Activated T-cell treated with anti-CD3 and anti-CD28 coated beads, Interleukin-2, amount 50 U/mL, for 24 hours (primary cell): ENCODE measurements at regions not wholly inside any gene's neighbourhood (a gene's known extent, or its start where the extent isn't known, plus 50 kb on each side); places are given as distances from the start of the nearest gene placed in this dataset.
A peak's percentile ranks its signal among the peaks of the same experiment; 100 is the strongest.

Source experiments
- DNase-seq: peaks from one replicate; pipeline ENCODE4 v3.0.0-alpha.2; 2020
- H3K27ac Mint-ChIP-seq: 2 replicates; pipeline ENCODE4 v1.8.0; 2020; ENCODE audit warnings: mild to moderate bottlenecking, mixed read lengths
- H3K27me3 Mint-ChIP-seq: 2 replicates; pipeline ENCODE4 v1.8.0; 2020; ENCODE audit warnings: mixed read lengths
- H3K36me3 Mint-ChIP-seq: 2 replicates; pipeline ENCODE4 v1.8.0; 2020; ENCODE audit warnings: low read depth, mixed read lengths
- H3K4me1 Mint-ChIP-seq: 2 replicates; pipeline ENCODE4 v1.8.0; 2020; ENCODE audit warnings: low read depth, mixed read lengths
- H3K4me3 Mint-ChIP-seq: 2 replicates; pipeline ENCODE4 v1.8.0; 2020; ENCODE audit warnings: mild to moderate bottlenecking, moderate library complexity, mixed read lengths
- H3K9me3 Mint-ChIP-seq: 2 replicates; pipeline ENCODE4 v1.8.0; 2020; ENCODE audit warnings: mixed read lengths

GRCh38 chr3:157614896-157615295 is 111.7 kb upstream of the VEPH1 start:
- DNase-seq: no peak
- Mint-ChIP-seq H3K36me3 (no peaks in the 10 kb centered on the region), H3K27ac (no peak overlapping the region), H3K9me3 (no peaks in the 10 kb centered on the region), H3K4me3 (no peak overlapping the region), H3K27me3 (peaks cover 14% of the 10 kb centered on the region), H3K4me1 (peaks cover 10% of the 10 kb centered on the region)

- Mint-ChIP-seq H3K9me3 (no peaks in the 10 kb centered on the region), H3K27me3 (peaks cover 16% of the 10 kb centered on the region), H3K4me1 (peaks cover 4% of the 10 kb centered on the region), H3K27ac (no peak overlapping the region), H3K36me3 (no peaks in the 10 kb centered on the region), H3K4me3 (no peak overlapping the region)
- DNase-seq: no peak
Measured at GRCh38 chr3:157611536-157612076, 108.4 kb upstream of the VEPH1 start.

GRCh38 chr3:157610876-157611535 is 107.8 kb upstream of the VEPH1 start:
- peaks cover 19% of the 10 kb centered on the region for H3K27me3 Mint-ChIP-seq
- DNase-seq: no peak
- no peak overlapping the region for H3K27ac Mint-ChIP-seq
- H3K4me1 Mint-ChIP-seq: peaks cover 6% of the 10 kb centered on the region
- no peaks in the 10 kb centered on the region for H3K9me3 Mint-ChIP-seq
- H3K4me3 Mint-ChIP-seq: no peak overlapping the region
- no peaks in the 10 kb centered on the region for H3K36me3 Mint-ChIP-seq

- Mint-ChIP-seq H3K4me3 (no peak overlapping the region), H3K4me1 (peaks cover 6% of the 10 kb centered on the region), H3K36me3 (no peaks in the 10 kb centered on the region), H3K9me3 (no peaks in the 10 kb centered on the region), H3K27ac (no peak overlapping the region), H3K27me3 (peaks cover 24% of the 10 kb centered on the region)
- no peak for DNase-seq
Measured at GRCh38 chr3:157607826-157608405, 104.7 kb upstream of the VEPH1 start.

GRCh38 chr3:157606852-157607197 is 103.6 kb upstream of the VEPH1 start:
- H3K4me3 Mint-ChIP-seq: no peak overlapping the region
- H3K27me3 Mint-ChIP-seq: peaks cover 30% of the 10 kb centered on the region
- no peaks in the 10 kb centered on the region for H3K9me3 Mint-ChIP-seq
- DNase-seq: no peak
- H3K27ac Mint-ChIP-seq: no peak overlapping the region
- H3K4me1 Mint-ChIP-seq: peaks cover 6% of the 10 kb centered on the region
- H3K36me3 Mint-ChIP-seq: no peaks in the 10 kb centered on the region

- Mint-ChIP-seq H3K27ac (no peak overlapping the region), H3K9me3 (no peaks in the 10 kb centered on the region), H3K4me3 (no peak overlapping the region), H3K4me1 (peaks cover 6% of the 10 kb centered on the region), H3K36me3 (no peaks in the 10 kb centered on the region), H3K27me3 (peaks cover 35% of the 10 kb centered on the region)
- peak; percentile 72 for DNase-seq
Measured at GRCh38 chr3:157606011-157606851, 103.0 kb upstream of the VEPH1 start.

- Mint-ChIP-seq H3K36me3 (no peaks in the 10 kb centered on the region), H3K27me3 (peaks cover 35% of the 10 kb centered on the region), H3K4me1 (peaks cover 4% of the 10 kb centered on the region), H3K27ac (no peak overlapping the region), H3K9me3 (no peaks in the 10 kb centered on the region), H3K4me3 (no peak overlapping the region)
- no peak for DNase-seq
Measured at GRCh38 chr3:157605356-157605755, 102.1 kb upstream of the VEPH1 start.

- no peaks in the 10 kb centered on the region for H3K9me3 Mint-ChIP-seq
- no peaks in the 10 kb centered on the region for H3K36me3 Mint-ChIP-seq
- peaks cover 4% of the 10 kb centered on the region for H3K4me1 Mint-ChIP-seq
- no peak overlapping the region for H3K27ac Mint-ChIP-seq
- no peak for DNase-seq
- H3K27me3 Mint-ChIP-seq: peaks cover 23% of the 10 kb centered on the region
- H3K4me3 Mint-ChIP-seq: no peak overlapping the region
Measured at GRCh38 chr3:157602424-157602823, 99.2 kb upstream of the VEPH1 start.

GRCh38 chr3:157595259-157595658 is 92.0 kb upstream of the VEPH1 start:
- Mint-ChIP-seq H3K9me3 (no peaks in the 10 kb centered on the region), H3K4me3 (no peak overlapping the region), H3K27ac (no peak overlapping the region)

GRCh38 chr3:157594413-157594812 is 91.2 kb upstream of the VEPH1 start:
- H3K4me3 Mint-ChIP-seq: no peak overlapping the region
- H3K9me3 Mint-ChIP-seq: no peaks in the 10 kb centered on the region
- DNase-seq: no peak
- no peaks in the 10 kb centered on the region for H3K36me3 Mint-ChIP-seq
- no peaks in the 10 kb centered on the region for H3K4me1 Mint-ChIP-seq
- peaks cover 22% of the 10 kb centered on the region for H3K27me3 Mint-ChIP-seq
- H3K27ac Mint-ChIP-seq: no peak overlapping the region

More at GRCh38 chr3:157595259-157595658, 92.0 kb upstream of the VEPH1 start:
- no peak for DNase-seq
- H3K27me3 Mint-ChIP-seq: peaks cover 21% of the 10 kb centered on the region
- no peaks in the 10 kb centered on the region for H3K36me3 Mint-ChIP-seq
- H3K4me1 Mint-ChIP-seq: no peaks in the 10 kb centered on the region

- no peak for DNase-seq
- Mint-ChIP-seq H3K4me1 (no peaks in the 10 kb centered on the region), H3K9me3 (no peaks in the 10 kb centered on the region), H3K4me3 (no peak overlapping the region), H3K36me3 (no peaks in the 10 kb centered on the region), H3K27ac (no peak overlapping the region), H3K27me3 (peaks cover 24% of the 10 kb centered on the region)
Measured at GRCh38 chr3:157592769-157593168, 89.6 kb upstream of the VEPH1 start.

- Mint-ChIP-seq H3K27ac (no peak overlapping the region), H3K9me3 (no peaks in the 10 kb centered on the region), H3K4me1 (no peaks in the 10 kb centered on the region), H3K36me3 (no peaks in the 10 kb centered on the region), H3K27me3 (peaks cover 10% of the 10 kb centered on the region), H3K4me3 (no peak overlapping the region)
- no peak for DNase-seq
Measured at GRCh38 chr3:157590273-157590672, 87.1 kb upstream of the VEPH1 start.

GRCh38 chr3:157589211-157589610 is 86.0 kb upstream of the VEPH1 start:
- H3K4me1 Mint-ChIP-seq: no peaks in the 10 kb centered on the region
- H3K27ac Mint-ChIP-seq: no peak overlapping the region
- H3K4me3 Mint-ChIP-seq: no peak overlapping the region
- DNase-seq: no peak
- H3K9me3 Mint-ChIP-seq: no peaks in the 10 kb centered on the region
- H3K36me3 Mint-ChIP-seq: no peaks in the 10 kb centered on the region
- peaks cover 6% of the 10 kb centered on the region for H3K27me3 Mint-ChIP-seq

GRCh38 chr3:157588386-157589060 is 85.3 kb upstream of the VEPH1 start:
- Mint-ChIP-seq H3K36me3 (no peaks in the 10 kb centered on the region), H3K4me3 (no peak overlapping the region), H3K27ac (no peak overlapping the region), H3K9me3 (no peaks in the 10 kb centered on the region), H3K4me1 (no peaks in the 10 kb centered on the region), H3K27me3 (peaks cover 6% of the 10 kb centered on the region)
- no peak for DNase-seq
